Loucy (cell line): ENCODE measurements at regions not wholly inside any gene's neighbourhood (a gene's known extent, or its start where the extent isn't known, plus 50 kb on each side); places are given as distances from the start of the nearest gene placed in this dataset.

Experiments used
- CTCF ChIP-seq: fragments of 200-600 bp; sonication (generic); conservative IDR thresholded peaks from 2 replicates; pipeline ENCODE4 v1.5.1; 2014; ENCODE audit warnings: mild to moderate bottlenecking, antibody characterized with exemption, low read length
- EZH2phosphoT487 ChIP-seq: fragments of 200-600 bp; IDR thresholded peaks from 2 replicates; pipeline ENCODE4 v1.6.1; 2018; ENCODE audit warnings: antibody characterized with exemption, mild to moderate bottlenecking, moderate library complexity, borderline replicate concordance

GRCh38 chr13:30363725-30364124, 56.4 kb upstream of the KATNAL1 start:
- TF ChIP-seq CTCF (no peak), EZH2phosphoT487 (no peak)
